Stimulated activated naive B cell treated with anti-CD40 and anti-IgM and Interleukin-4, amounts not matched to agents 10 μg/mL and 1 μg/mL and 100 μg/mL, for 72 hours (primary cell): ENCODE measurements at regions not wholly inside any gene's neighbourhood (a gene's known extent, or its start where the extent isn't known, plus 50 kb on each side); places are given as distances from the start of the nearest gene placed in this dataset.
"Not testable (repeated sequence)": the region's sequence is repeated elsewhere in the genome, so short reads cannot be mapped to it uniquely, and the experiment has no call there.

Experiments used
- ATAC-seq, 2 donors: fragments of 150-1000 bp; cut with Tn5 transposase; replicated peaks; 2 replicates each; pipeline ENCODE4 v1.10.0; 2021; ENCODE audit warnings: moderate library complexity in 1 of 2
- DNase-seq: peaks from one replicate; pipeline ENCODE4 v3.0.0; 2021
- H3K27ac Mint-ChIP-seq: one replicate; pipeline ENCODE4 v1.8.0; 2022; ENCODE audit warnings: mild to moderate bottlenecking, mixed read lengths
- H3K27me3 Mint-ChIP-seq, 2 donors: one replicate each; pipeline ENCODE4 v1.8.0; 2022; ENCODE audit warnings: mixed read lengths in 2 of 2
- H3K36me3 Mint-ChIP-seq, 2 donors: one replicate each; pipeline ENCODE4 v1.8.0; 2022; ENCODE audit warnings: mixed read lengths in 2 of 2, mild to moderate bottlenecking in 1 of 2
- H3K4me1 Mint-ChIP-seq, 2 donors: one replicate each; pipeline ENCODE4 v1.8.0; 2022; ENCODE audit warnings: mixed read lengths in 2 of 2, mild to moderate bottlenecking in 1 of 2
- H3K4me3 Mint-ChIP-seq, 2 donors: one replicate each; pipeline ENCODE4 v1.8.0; 2022; ENCODE audit warnings: mild to moderate bottlenecking in 2 of 2, mixed read lengths in 2 of 2, moderate library complexity in 1 of 2
- H3K9me3 Mint-ChIP-seq, 2 donors: one replicate each; pipeline ENCODE4 v1.8.0; 2022; ENCODE audit warnings: mixed read lengths in 2 of 2, mild to moderate bottlenecking in 1 of 2

DNA sequence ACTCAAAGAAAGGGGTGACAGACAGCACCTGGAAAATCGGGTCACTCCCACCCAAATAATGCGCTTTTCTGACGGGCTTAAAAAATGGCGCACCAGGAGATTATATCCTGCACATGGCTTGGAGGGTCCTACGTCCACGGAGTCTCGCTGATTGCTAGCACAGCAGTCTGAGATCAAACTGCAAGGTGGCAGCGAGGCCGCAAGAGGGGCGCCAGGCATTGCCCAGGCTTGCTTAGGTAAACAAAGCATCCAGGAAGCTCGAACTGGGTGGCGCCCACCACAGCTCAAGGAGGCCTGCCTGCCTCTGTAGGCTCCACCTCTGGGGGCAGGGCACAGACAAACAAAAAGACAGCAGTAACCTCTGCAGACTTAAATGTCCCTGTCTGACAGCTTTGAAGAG lies 741.5 kb downstream of the BCKDHB start:
- not testable (repeated sequence) for H3K36me3 Mint-ChIP-seq, H3K27me3 Mint-ChIP-seq, H3K4me1 Mint-ChIP-seq, ATAC-seq, H3K4me3 Mint-ChIP-seq, H3K27ac Mint-ChIP-seq, DNase-seq
- H3K9me3 Mint-ChIP-seq, result peaks cover 13 to 22% of the 10 kb centered on the region in 2 donors

- Mint-ChIP-seq H3K4me3 (no peak overlapping the region), H3K4me1 (no peaks in the 10 kb centered on the region), H3K9me3 (peaks cover 0 to 3% of the 10 kb centered on the region in 2 donors), H3K36me3 (no peaks in the 10 kb centered on the region), H3K27me3 (no peaks in the 10 kb centered on the region), H3K27ac (no peak overlapping the region)
- DNase-seq (no peak), ATAC-seq (no peak)
These were observed 725.9 kb downstream of the BCKDHB start for GRCh38 chr6:80832337-80832736.

DNA sequence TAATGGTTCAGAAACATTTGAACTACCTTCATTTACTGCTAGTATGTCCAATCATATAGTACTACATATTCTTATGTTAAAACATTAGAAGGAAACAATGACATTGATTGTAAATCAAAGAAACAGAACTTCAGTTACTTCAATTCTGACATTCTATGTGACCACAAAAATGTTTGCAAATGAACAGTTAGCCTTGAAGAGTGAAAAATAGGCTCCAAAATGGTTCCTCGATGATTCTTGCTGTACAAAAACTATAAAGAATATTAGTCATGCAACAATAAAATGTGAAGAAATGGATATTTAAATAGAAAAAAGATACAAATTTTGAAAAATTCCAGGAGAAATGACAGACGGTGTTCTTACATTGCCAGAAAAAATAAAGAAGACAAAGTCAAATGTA lies 686.9 kb downstream of the BCKDHB start:
- Mint-ChIP-seq H3K27me3 (no peaks in the 10 kb centered on the region), H3K36me3 (no peaks in the 10 kb centered on the region), H3K27ac (no peak overlapping the region), H3K4me1 (no peaks in the 10 kb centered on the region), H3K9me3 (no peaks in the 10 kb centered on the region), H3K4me3 (no peak overlapping the region)
- DNase-seq (no peak), ATAC-seq (no peak)

GRCh38 chr6:80792151-80792550 lies 685.7 kb downstream of the BCKDHB start:
- Mint-ChIP-seq H3K27ac (no peak overlapping the region), H3K4me1 (no peaks in the 10 kb centered on the region), H3K9me3 (no peaks in the 10 kb centered on the region), H3K4me3 (no peak overlapping the region), H3K36me3 (no peaks in the 10 kb centered on the region), H3K27me3 (no peaks in the 10 kb centered on the region)
- ATAC-seq (no peak), DNase-seq (no peak)

DNA sequence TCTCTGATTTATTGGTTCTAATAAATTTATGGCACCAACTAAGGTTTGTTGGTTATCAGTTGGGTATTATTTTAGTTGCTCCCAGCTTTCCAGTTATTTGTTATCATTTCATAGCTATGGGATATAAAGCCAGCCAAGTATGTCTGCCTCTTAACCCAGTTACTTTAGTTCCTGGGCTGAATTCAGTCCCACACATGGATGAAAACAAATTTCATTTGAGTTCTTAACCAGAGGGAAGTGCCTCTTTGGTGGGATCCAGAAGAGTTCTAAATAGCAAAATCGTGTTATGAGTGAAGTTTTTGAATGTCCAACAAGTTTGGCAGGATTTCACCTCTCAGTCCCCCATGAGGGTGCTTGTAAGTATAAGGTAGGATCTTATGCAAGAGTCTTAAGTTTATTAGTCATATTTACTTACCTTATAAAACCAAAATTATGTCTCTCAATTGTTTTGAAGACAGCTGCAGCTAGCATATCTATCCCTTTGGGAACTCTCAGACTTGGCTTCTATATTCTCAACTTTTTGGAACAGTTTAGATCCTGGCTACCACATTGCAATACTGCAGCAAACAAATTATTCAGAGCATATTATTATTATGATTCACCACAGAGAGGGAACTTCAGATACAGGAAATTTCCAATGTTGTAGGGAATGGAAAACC lies 683.6 kb downstream of the BCKDHB start:
- Mint-ChIP-seq H3K4me3 (no peak overlapping the region), H3K36me3 (no peaks in the 10 kb centered on the region), H3K27ac (no peak overlapping the region), H3K27me3 (no peaks in the 10 kb centered on the region), H3K9me3 (peaks cover 0 to 1% of the 10 kb centered on the region in 2 donors), H3K4me1 (no peaks in the 10 kb centered on the region)
- ATAC-seq (no peak), DNase-seq (no peak)

- peaks cover 11 to 13% of the 10 kb centered on the region in 2 donors for H3K9me3 Mint-ChIP-seq
- not testable (repeated sequence) for ATAC-seq, DNase-seq, H3K4me3 Mint-ChIP-seq, H3K36me3 Mint-ChIP-seq, H3K4me1 Mint-ChIP-seq, H3K27ac Mint-ChIP-seq, H3K27me3 Mint-ChIP-seq
These were observed 676.8 kb downstream of the BCKDHB start for GRCh38 chr6:80783271-80783670.

DNA sequence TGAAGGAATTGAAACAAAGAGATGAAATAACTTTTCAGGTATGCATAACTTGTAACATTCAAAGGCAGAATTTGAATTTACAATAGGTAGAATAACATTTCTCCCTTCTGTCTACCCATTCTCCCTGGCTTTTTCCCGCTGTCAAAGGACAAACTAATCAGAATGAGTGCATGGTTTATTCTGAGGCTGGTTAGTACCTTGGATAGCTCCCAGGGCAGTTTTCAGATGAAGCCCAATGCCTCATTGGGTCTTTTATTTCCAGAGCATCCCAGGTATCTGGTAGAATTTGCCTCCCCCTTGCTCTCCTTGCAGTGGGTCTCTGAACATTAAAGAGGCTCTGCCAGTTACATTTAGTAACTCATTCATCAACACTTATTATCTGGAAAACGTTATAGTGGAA lies 665.5 kb downstream of the BCKDHB start:
- no peak overlapping the region for H3K27ac Mint-ChIP-seq
- DNase-seq (no peak), ATAC-seq (no peak)
- H3K9me3 Mint-ChIP-seq, result no peaks in the 10 kb centered on the region
- no peaks in the 10 kb centered on the region for H3K36me3 Mint-ChIP-seq
- no peaks in the 10 kb centered on the region for H3K4me1 Mint-ChIP-seq
- no peaks in the 10 kb centered on the region for H3K27me3 Mint-ChIP-seq
- no peak overlapping the region for H3K4me3 Mint-ChIP-seq

GRCh38 chr6:80769106-80769505 lies 662.6 kb downstream of the BCKDHB start:
- no peak for ATAC-seq
- no peak overlapping the region for H3K4me3 Mint-ChIP-seq
- no peaks in the 10 kb centered on the region for H3K36me3 Mint-ChIP-seq
- no peaks in the 10 kb centered on the region for H3K9me3 Mint-ChIP-seq
- no peaks in the 10 kb centered on the region for H3K4me1 Mint-ChIP-seq
- no peak overlapping the region for H3K27ac Mint-ChIP-seq
- H3K27me3 Mint-ChIP-seq, result no peaks in the 10 kb centered on the region
- no peak for DNase-seq

DNA sequence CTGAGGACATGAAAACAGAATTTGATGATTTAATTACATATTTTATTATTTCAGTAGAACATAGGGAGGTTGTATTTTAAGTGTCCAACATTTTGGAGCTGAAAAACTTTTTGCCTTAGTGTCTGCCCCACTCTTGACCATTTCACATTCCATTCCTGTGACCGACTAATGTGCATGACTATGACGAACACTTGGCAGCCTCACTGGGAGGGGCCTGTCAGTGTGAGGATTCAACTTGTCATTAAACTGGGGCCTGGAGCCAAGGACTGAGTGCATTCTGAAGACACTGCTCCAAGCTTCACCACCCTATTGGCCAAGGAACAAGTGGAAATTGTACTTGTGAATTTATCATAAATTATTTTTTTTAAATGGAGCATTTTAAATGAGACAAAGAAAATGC lies 661.3 kb downstream of the BCKDHB start:
- Mint-ChIP-seq H3K27me3 (no peaks in the 10 kb centered on the region), H3K4me1 (no peaks in the 10 kb centered on the region), H3K27ac (no peak overlapping the region), H3K36me3 (no peaks in the 10 kb centered on the region), H3K9me3 (no peaks in the 10 kb centered on the region), H3K4me3 (no peak overlapping the region)
- DNase-seq (no peak), ATAC-seq (no peak)

DNA sequence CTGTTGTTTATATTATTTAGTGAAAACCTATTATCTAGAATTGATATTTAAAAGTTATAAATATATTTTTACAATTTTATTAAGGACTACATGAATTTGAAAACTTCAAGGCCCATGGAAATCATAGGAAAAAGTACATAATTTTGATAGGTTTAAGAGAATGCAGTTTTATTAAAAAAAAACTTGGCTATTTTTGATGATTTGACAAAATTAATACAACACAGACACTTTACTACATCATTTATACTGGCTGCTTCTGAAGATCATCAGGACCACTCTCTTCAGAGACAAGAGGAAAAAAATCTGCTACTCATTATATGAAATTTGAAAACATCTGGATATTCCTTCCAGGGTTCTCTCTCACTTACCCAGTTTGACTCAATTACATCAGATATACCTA lies 637.7 kb downstream of the BCKDHB start:
- Mint-ChIP-seq H3K9me3 (peaks cover 8 to 17% of the 10 kb centered on the region in 2 donors), H3K36me3 (no peaks in the 10 kb centered on the region), H3K27ac (no peak overlapping the region), H3K4me1 (no peaks in the 10 kb centered on the region), H3K27me3 (no peaks in the 10 kb centered on the region), H3K4me3 (no peak overlapping the region)
- DNase-seq (no peak), ATAC-seq (no peak)

DNA sequence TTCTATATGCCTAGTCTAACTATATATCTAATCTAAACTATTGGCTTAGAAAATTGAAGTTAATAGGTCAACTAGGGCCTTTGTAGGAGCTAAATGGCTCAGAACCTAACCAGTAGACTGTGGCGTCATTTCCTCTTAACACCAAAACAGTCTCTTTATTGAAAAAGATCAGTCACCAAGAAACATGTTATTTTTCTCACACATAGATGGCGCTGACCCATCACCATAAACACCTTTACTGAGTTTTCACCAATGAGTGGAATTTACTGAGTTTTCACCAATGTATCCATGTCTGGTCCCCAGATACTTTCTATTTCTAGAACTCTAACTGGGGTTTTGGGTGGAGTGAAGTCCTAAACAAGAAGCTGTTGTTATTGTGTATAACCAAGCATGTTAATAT lies 636.0 kb downstream of the BCKDHB start:
- ATAC-seq (no peak), DNase-seq (no peak)
- Mint-ChIP-seq H3K27me3 (no peaks in the 10 kb centered on the region), H3K4me3 (no peak overlapping the region), H3K9me3 (peaks cover 8 to 17% of the 10 kb centered on the region in 2 donors), H3K27ac (no peak overlapping the region), H3K4me1 (no peaks in the 10 kb centered on the region), H3K36me3 (no peaks in the 10 kb centered on the region)

GRCh38 chr6:80733641-80734040 lies 627.2 kb downstream of the BCKDHB start:
- Mint-ChIP-seq H3K4me1 (no peaks in the 10 kb centered on the region), H3K9me3 (no peaks in the 10 kb centered on the region), H3K27me3 (no peaks in the 10 kb centered on the region), H3K27ac (no peak overlapping the region), H3K36me3 (no peaks in the 10 kb centered on the region), H3K4me3 (no peak overlapping the region)
- no peak for ATAC-seq
- DNase-seq, result no peak

DNA sequence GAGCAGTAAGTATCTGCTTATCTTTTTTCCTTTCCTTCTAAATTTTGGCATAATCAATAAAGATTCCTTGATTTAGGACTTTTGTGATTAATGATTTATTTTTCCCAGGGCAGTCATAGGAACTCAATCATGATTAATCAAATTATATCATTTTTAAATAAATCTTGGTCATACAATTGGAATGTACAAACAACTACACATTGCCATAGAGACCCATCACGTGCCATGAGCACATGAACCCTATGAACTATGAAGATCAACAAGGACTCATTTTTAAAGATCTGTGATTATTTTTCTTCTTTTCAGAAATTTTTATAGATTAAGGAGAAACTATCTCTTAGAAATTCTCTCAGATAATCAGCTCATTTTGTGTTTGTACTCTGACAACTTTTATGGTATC lies 622.4 kb downstream of the BCKDHB start:
- H3K9me3 Mint-ChIP-seq, result no peaks in the 10 kb centered on the region
- H3K27ac Mint-ChIP-seq, result no peak overlapping the region
- H3K4me1 Mint-ChIP-seq, result no peaks in the 10 kb centered on the region
- no peaks in the 10 kb centered on the region for H3K27me3 Mint-ChIP-seq
- no peak overlapping the region for H3K4me3 Mint-ChIP-seq
- ATAC-seq, result no peak
- DNase-seq, result no peak
- H3K36me3 Mint-ChIP-seq, result no peaks in the 10 kb centered on the region

- Mint-ChIP-seq H3K36me3 (no peaks in the 10 kb centered on the region), H3K9me3 (no peaks in the 10 kb centered on the region), H3K27me3 (no peaks in the 10 kb centered on the region), H3K27ac (no peak overlapping the region), H3K4me1 (no peaks in the 10 kb centered on the region), H3K4me3 (no peak overlapping the region)
- ATAC-seq, result no peak
- DNase-seq, result no peak
These were observed 621.8 kb downstream of the BCKDHB start for GRCh38 chr6:80728101-80728750.

GRCh38 chr6:80725156-80725930 lies 618.9 kb downstream of the BCKDHB start:
- Mint-ChIP-seq H3K9me3 (no peaks in the 10 kb centered on the region), H3K27ac (no peak overlapping the region), H3K27me3 (no peaks in the 10 kb centered on the region), H3K4me3 (no peak overlapping the region), H3K4me1 (no peaks in the 10 kb centered on the region), H3K36me3 (no peaks in the 10 kb centered on the region)
- DNase-seq (no peak), ATAC-seq (no peak)
